DMS79 treated with DMSO at 0.1 percent for 48 hours (cell line): ENCODE measurements at regions not wholly inside any gene's neighbourhood (a gene's known extent, or its start where the extent isn't known, plus 50 kb on each side); places are given as distances from the start of the nearest gene placed in this dataset.

Experiments
- DNase-seq: peaks from one replicate; lab custom pipeline; 2025; lab: John Stamatoyannopoulos, UW

- no peak for DNase-seq
Measured at GRCh38 chr5:155926031-155926430, 400.9 kb upstream of the SGCD start.

- DNase-seq, result no peak
Measured at GRCh38 chr5:155926766-155927165, 400.2 kb upstream of the SGCD start.

- no peak for DNase-seq
Measured at GRCh38 chr5:155929112-155929511, 397.9 kb upstream of the SGCD start.

GRCh38 chr5:155934964-155935363 lies 392.0 kb upstream of the SGCD start:
- no peak for DNase-seq

- no peak for DNase-seq
Measured at GRCh38 chr5:155935723-155936122, 391.2 kb upstream of the SGCD start.

- DNase-seq, result no peak
Measured at GRCh38 chr5:155936520-155937406, 390.2 kb upstream of the SGCD start.

GRCh38 chr5:155938051-155938450 lies 388.9 kb upstream of the SGCD start:
- DNase-seq, result no peak

- no peak for DNase-seq
Measured at GRCh38 chr5:155941340-155941739, 385.6 kb upstream of the SGCD start.

GRCh38 chr5:155943516-155944407 lies 383.2 kb upstream of the SGCD start:
- DNase-seq, result no peak

GRCh38 chr5:155947394-155948062 lies 379.4 kb upstream of the SGCD start:
- DNase-seq, result no peak

GRCh38 chr5:155948576-155948975 lies 378.4 kb upstream of the SGCD start:
- DNase-seq, result no peak

- no peak for DNase-seq
Measured at GRCh38 chr5:155952486-155953089, 374.4 kb upstream of the SGCD start.

GRCh38 chr5:155953335-155953734 lies 373.6 kb upstream of the SGCD start:
- DNase-seq, result no peak

GRCh38 chr5:155954701-155955445 lies 372.1 kb upstream of the SGCD start:
- DNase-seq, result no peak

- DNase-seq, result no peak
Measured at GRCh38 chr5:155957884-155958283, 369.1 kb upstream of the SGCD start.

- no peak for DNase-seq
Measured at GRCh38 chr5:155959082-155959481, 367.9 kb upstream of the SGCD start.

- no peak for DNase-seq
Measured at GRCh38 chr5:155960177-155960576, 366.8 kb upstream of the SGCD start.

GRCh38 chr5:155969537-155969936 lies 357.4 kb upstream of the SGCD start:
- DNase-seq, result no peak

- DNase-seq, result no peak
Measured at GRCh38 chr5:155974369-155974768, 352.6 kb upstream of the SGCD start.

GRCh38 chr5:155978850-155979249 lies 348.1 kb upstream of the SGCD start:
- peak; percentile 2 for DNase-seq

GRCh38 chr5:155982354-155982753 lies 344.6 kb upstream of the SGCD start:
- DNase-seq, result no peak
